ENCODE measurements at regions not wholly inside any gene's neighbourhood (a gene's known extent, or its start where the extent isn't known, plus 50 kb on each side); places are given as distances from the start of the nearest gene placed in this dataset.

DNA sequence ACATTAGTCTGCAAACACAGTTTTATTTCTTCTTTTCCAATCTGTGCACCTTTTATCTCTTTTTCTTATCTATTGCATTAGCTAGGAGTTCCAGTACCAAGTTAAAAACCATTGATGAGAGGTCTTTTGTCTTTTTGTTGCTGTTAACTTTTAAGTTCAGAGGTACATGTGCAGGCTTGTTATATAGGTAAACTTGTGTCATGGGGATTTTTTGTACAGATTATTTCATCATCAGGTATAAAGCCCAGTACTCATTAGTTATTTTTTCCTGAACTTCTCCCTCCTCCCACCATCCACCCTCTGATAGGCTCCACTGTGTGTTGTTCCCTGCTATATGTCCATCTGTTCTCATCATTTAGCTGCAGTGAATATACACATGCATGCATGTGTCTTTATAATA lies 349.9 kb downstream of the PDHA2 start:
- BruUV-seq (replicated peaks): no TSS peak
- ChIA-PET CTCF (no interaction called here), POLR2A (ENCODE audit: low non-redundant PET) (no interaction called here)
- no peaks in the 10 kb centered on the region for H3K4me1 ChIP-seq (ENCODE audit: insufficient read depth, low read length, poor library complexity, severe bottlenecking)
- no peak overlapping the region for H3K27ac ChIP-seq (ENCODE audit: low read depth, low read length, poor library complexity, severe bottlenecking)
- no peak overlapping the region for H3K4me3 ChIP-seq (ENCODE audit: low read depth, low read length, poor library complexity, severe bottlenecking)
- H3K27me3 ChIP-seq (replicated peaks; ENCODE audit: insufficient read depth, low read depth, low read length, poor library complexity): no peaks in the 10 kb centered on the region
- H3K9me3 ChIP-seq (ENCODE audit: low read depth, low read length, poor library complexity, severe bottlenecking): no peaks in the 10 kb centered on the region
- TF ChIP-seq, protein P1, sequence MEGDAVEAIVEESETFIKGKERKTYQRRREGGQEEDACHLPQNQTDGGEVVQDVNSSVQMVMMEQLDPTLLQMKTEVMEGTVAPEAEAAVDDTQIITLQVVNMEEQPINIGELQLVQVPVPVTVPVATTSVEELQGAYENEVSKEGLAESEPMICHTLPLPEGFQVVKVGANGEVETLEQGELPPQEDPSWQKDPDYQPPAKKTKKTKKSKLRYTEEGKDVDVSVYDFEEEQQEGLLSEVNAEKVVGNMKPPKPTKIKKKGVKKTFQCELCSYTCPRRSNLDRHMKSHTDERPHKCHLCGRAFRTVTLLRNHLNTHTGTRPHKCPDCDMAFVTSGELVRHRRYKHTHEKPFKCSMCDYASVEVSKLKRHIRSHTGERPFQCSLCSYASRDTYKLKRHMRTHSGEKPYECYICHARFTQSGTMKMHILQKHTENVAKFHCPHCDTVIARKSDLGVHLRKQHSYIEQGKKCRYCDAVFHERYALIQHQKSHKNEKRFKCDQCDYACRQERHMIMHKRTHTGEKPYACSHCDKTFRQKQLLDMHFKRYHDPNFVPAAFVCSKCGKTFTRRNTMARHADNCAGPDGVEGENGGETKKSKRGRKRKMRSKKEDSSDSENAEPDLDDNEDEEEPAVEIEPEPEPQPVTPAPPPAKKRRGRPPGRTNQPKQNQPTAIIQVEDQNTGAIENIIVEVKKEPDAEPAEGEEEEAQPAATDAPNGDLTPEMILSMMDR (conservative IDR thresholded peaks at IDR 0.05; ENCODE audit: low read depth, low read length): no peak
- no peak for TF ChIP-seq EZH2 (IDR thresholded peaks at IDR 0.05; ENCODE audit: borderline replicate concordance, low read depth, low read length, poor library complexity, severe bottlenecking)
- intact Hi-C loops (cut with micrococcal nuclease; ENCODE audit: unreplicated experiment): no loop called here
- DNase-seq (ENCODE audit: low spot score): no peak
- no peaks in the 10 kb centered on the region for H3K36me3 ChIP-seq (ENCODE audit: insufficient read depth, low read length, poor library complexity, severe bottlenecking)

DNA sequence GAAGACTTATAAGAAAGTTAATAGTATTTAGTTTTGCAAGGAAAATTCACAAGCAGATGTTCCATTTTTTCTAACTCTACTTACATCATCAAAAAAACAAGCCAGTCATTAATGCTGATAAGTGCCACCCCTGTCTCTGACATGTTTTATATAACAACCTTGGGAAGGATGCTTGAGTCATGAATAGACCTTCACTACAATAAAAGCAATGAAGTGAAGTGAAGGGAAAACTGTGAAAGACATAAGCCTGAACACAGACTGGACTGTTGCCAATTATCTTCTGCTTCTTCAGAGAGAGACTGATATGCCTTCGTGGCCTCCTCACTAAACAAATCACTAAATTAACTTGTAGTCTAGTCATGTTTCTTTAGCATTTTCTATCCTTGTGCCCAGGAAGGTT lies 353.2 kb downstream of the PDHA2 start:
- intact Hi-C loops (cut with micrococcal nuclease; ENCODE audit: unreplicated experiment): no loop called here
- CTCF ChIA-PET: no interaction called here
- H3K36me3 ChIP-seq (ENCODE audit: insufficient read depth, low read length, poor library complexity, severe bottlenecking): no peaks in the 10 kb centered on the region
- no peak for DNase-seq (ENCODE audit: low spot score)
- no peaks in the 10 kb centered on the region for H3K4me1 ChIP-seq (ENCODE audit: insufficient read depth, low read length, poor library complexity, severe bottlenecking)
- TF ChIP-seq, protein P1 (conservative IDR thresholded peaks at IDR 0.05; ENCODE audit: low read depth, low read length): no peak
- H3K9me3 ChIP-seq (ENCODE audit: low read depth, low read length, poor library complexity, severe bottlenecking): no peaks in the 10 kb centered on the region
- BruUV-seq (replicated peaks): no TSS peak
- no peak overlapping the region for H3K27ac ChIP-seq (ENCODE audit: low read depth, low read length, poor library complexity, severe bottlenecking)
- no peak overlapping the region for H3K4me3 ChIP-seq (ENCODE audit: low read depth, low read length, poor library complexity, severe bottlenecking)
- H3K27me3 ChIP-seq (replicated peaks; ENCODE audit: insufficient read depth, low read depth, low read length, poor library complexity): no peaks in the 10 kb centered on the region
- POLR2A ChIA-PET (ENCODE audit: low non-redundant PET): no interaction called here

DNA sequence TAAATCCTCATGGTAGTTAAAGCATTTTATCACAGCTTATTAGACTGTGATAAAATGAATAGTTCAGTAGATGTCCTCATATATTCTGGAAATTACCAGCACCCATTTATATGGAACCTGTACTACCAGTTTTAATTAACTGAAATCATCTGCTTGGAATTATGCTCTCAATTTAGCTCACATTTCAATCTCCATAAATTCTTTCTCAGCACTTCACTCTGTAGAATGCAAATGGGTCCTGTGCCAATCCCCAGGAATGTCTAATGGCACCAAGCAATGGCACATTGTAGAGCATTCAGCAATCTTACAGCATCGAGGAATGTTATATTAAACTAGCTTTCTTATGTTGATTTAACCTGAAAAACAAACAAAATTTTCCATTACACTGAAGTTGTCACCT lies 355.1 kb downstream of the PDHA2 start:
- Histone ChIP-seq H3K9me3 (ENCODE audit: low read depth, low read length, poor library complexity, severe bottlenecking) (no peaks in the 10 kb centered on the region), H3K4me3 (ENCODE audit: low read depth, low read length, poor library complexity, severe bottlenecking) (no peak overlapping the region), H3K4me1 (ENCODE audit: insufficient read depth, low read length, poor library complexity, severe bottlenecking) (no peaks in the 10 kb centered on the region), H3K36me3 (ENCODE audit: insufficient read depth, low read length, poor library complexity, severe bottlenecking) (no peaks in the 10 kb centered on the region), H3K27me3 (replicated peaks; ENCODE audit: insufficient read depth, low read depth, low read length, poor library complexity) (no peaks in the 10 kb centered on the region), H3K27ac (ENCODE audit: low read depth, low read length, poor library complexity, severe bottlenecking) (no peak overlapping the region)
- TF ChIP-seq, protein P1 (conservative IDR thresholded peaks at IDR 0.05; ENCODE audit: low read depth, low read length): no peak
- TF ChIP-seq EZH2 (IDR thresholded peaks at IDR 0.05; ENCODE audit: borderline replicate concordance, low read depth, low read length, poor library complexity, severe bottlenecking): no peak
- no peak for DNase-seq (ENCODE audit: low spot score)
- ChIA-PET CTCF (no interaction called here), POLR2A (ENCODE audit: low non-redundant PET) (no interaction called here)
- BruUV-seq (replicated peaks): no TSS peak
- intact Hi-C loops (cut with micrococcal nuclease; ENCODE audit: unreplicated experiment): no loop called here

Data from A673 (cell line).